ENCODE measurements at regions not wholly inside any gene's neighbourhood (a gene's known extent, or its start where the extent isn't known, plus 50 kb on each side); places are given as distances from the start of the nearest gene placed in this dataset.
A peak's percentile ranks its signal among the peaks of the same experiment; 100 is the strongest.

DNA sequence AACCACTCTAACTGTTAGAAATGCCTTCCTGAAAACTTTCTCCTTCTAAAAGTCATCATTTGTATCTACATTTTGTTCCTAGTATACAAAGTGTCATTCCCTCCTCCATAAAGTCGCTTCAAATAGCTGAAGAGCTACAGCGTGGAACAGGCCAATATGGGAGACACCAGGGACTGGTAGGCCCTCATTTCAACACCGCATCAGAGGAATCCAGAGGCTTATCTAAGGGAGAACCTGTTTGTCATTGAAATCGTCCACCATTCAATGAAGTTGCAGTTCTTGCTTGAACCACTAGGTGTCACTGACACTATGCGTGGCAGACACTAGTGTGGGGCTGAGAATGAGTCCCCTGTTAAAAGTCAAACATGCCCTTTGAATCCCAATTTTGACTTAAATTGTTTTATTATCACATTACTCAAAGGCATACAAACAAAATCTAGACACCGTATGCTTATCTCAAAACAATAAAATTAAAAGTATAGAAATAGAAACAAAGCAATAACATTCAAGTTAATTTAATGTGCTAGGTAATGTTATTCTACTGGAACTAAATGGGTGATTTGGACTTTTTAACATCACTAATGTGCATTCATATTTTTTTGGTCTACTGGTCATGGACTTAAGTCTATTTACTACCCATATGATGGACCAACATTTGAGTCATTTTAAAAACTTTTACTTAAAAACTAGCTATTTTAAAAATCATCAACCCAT lies 182.3 kb downstream of the FCRL5 start:
- TF ChIP-seq, protein P1, sequence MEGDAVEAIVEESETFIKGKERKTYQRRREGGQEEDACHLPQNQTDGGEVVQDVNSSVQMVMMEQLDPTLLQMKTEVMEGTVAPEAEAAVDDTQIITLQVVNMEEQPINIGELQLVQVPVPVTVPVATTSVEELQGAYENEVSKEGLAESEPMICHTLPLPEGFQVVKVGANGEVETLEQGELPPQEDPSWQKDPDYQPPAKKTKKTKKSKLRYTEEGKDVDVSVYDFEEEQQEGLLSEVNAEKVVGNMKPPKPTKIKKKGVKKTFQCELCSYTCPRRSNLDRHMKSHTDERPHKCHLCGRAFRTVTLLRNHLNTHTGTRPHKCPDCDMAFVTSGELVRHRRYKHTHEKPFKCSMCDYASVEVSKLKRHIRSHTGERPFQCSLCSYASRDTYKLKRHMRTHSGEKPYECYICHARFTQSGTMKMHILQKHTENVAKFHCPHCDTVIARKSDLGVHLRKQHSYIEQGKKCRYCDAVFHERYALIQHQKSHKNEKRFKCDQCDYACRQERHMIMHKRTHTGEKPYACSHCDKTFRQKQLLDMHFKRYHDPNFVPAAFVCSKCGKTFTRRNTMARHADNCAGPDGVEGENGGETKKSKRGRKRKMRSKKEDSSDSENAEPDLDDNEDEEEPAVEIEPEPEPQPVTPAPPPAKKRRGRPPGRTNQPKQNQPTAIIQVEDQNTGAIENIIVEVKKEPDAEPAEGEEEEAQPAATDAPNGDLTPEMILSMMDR (conservative IDR thresholded peaks at IDR 0.05 in 1 of 2, IDR thresholded peaks at IDR 0.05 in 1 of 2; ENCODE audit: extremely low read depth in 1 of 2, insufficient read depth in 1 of 2, low read depth in 1 of 2, low read length in 2 of 2) = peak; percentile 83 to 91
- no peak for TF ChIP-seq EZH2 (IDR thresholded peaks at IDR 0.05; ENCODE audit: borderline replicate concordance, low read length)
